DMS153 treated with DMSO at 0.1 percent for 48 hours (cell line): ENCODE measurements at regions not wholly inside any gene's neighbourhood (a gene's known extent, or its start where the extent isn't known, plus 50 kb on each side); places are given as distances from the start of the nearest gene placed in this dataset.

Experiments used
- DNase-seq: peaks from one replicate; lab custom pipeline; 2025; ENCODE audit not compliant: unreplicated experiment; lab: John Stamatoyannopoulos, UW

DNA sequence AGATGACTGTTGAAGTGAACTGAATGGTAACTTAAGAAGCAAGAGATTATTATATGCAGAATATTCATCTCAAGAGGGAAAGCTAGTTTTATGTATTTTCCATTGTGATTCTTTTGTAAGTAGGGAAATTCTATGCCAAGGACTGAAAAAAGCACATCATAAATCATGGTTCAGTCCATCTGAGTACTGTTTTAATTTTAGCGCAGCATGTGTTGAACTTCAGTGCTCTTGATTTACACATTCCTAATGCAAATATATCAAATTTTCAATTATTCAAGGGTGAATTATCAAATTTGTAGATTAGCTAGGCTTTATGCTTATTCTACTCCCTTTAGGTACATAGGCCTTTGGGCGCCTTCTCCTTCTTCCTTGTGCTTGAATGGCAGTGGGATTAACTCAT, 50.3 kb upstream of the TCF12 start:
- no peak for DNase-seq

GRCh38 chr15:56866803-56867202, 51.6 kb upstream of the TCF12 start:
- DNase-seq = no peak

DNA sequence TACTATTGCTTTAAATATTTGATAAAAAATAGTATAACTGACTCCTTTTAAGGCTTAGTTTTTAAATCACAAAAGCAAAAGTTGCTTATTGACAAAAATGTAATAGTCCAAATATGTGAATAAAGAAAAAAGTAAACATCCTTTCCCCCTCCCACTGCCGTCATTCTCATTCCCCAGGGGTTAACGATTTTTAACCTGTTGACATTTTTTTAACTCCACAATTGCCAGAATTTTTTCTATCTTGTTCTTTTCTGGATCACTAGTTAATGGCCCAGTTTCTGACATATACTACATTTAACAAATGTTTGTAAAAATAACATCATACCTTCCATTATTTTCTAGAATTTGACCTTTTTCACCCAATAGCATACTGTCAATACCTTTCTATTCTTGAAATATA, 60.6 kb upstream of the TCF12 start:
- no peak for DNase-seq

DNA sequence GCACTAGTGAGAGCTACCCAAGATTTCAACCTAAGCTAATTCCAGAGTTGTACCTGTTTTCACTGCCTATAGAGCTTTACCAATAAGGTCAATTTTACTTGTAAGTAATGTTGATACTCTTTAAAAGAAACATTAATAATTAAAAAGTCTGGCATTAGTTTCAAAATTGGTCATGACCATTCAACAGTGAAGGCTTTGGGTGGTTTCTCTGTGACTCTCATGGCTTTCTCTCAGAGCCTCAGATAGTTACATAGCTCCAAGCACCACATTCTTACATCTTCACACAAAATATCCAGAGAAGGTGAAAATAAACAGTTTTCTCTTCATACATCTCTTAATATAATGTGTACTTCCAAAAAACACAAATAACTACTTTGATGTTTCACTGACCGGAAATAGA, 61.5 kb upstream of the TCF12 start:
- no peak for DNase-seq

- no peak for DNase-seq
These were observed 73.6 kb upstream of the TCF12 start for GRCh38 chr15:56844892-56845291.

DNA sequence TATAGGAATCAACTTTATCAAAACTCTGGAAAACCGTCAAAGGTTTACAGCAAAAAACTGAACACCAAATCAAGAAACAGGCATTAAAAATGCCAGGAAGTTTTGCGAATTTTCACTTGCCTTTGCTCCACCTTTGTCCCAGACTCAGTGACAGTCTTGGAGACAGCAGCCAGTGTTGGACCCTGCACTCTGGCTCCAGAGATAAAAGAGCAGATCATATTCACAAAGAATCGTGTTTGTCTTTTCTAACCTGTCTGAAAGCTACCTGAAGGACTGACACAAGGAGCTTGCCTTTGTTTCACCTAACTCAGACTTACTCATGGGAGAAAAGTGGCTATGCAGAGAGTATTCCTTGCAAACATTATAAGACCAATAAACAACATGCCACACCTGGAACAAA, 74.0 kb upstream of the TCF12 start:
- DNase-seq = no peak

DNA sequence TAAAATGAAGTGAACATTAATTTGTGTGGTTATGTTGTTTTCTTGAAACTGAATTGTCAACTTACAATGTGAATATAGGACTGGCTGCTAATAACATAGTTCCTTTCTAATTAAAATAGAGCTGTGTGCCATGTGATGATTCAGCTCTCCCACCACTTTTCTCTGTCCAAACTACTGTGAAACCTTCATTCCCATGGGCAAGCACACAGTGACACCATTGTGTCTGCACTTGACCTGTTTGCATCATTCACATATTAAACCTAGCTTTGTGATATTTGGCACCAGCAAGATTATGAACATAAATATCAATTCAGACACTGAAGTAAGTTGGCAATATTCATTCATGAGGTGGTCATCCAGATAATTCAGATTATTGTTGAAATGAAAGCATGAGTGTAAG, 78.8 kb upstream of the TCF12 start:
- DNase-seq = no peak

DNA sequence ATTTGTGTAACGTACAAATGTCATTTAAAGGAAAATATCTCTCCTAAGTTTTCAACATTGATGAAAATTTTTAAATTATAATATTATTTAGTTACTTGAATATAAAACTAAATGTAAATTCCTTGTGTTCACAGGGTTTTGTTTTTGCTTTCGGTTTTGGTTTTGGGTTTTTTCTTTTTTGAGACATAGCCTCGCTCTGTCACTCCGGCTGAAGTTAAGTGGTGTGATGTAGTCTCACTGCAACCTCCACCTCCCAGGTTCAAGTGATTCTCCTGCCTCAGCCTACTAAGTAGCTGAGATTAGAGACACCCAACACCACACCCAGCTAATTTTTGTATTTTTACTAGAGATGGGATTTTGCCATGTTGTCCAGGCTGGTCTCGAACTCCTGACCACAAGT, 79.3 kb upstream of the TCF12 start:
- DNase-seq = no peak

DNA sequence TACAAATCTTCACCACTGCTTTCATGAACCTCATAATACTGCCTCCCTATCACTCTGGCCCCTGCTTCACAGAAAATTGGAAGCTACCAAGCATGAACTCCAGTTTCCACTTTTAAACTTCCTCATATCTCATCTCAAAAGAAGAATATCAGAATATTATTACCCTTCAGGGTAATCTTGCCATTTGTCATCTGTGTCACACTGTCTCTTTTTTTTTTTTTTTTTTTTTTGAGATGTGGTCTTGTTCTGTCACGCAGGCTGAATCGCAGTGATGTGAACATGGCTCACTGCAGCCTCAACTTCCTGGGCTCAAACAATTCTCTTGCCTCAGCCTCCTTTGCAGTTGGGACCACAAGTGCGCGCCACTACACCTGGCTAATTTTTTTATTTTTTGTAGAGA, 80.4 kb upstream of the TCF12 start:
- DNase-seq = no peak

DNA sequence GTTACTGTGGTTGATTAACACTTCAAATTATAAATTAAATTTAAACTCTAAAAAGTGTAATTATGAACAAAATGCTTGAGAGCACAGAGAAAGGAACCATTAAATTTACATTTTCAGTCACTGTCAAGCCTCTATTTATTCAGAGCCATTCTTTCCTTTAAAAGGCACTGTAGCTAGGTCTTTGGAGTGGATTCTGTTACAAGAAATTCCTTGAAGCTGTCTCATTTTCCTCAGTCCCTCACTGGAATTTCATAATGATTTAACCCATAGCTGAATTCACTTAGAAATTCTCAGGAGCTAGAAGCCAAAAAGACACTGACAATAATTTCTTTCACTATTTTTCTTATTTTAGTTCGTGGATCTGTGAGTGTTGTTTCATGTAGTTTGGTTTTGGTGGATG, 81.2 kb upstream of the TCF12 start:
- no peak for DNase-seq

GRCh38 chr15:56835718-56836171, 82.7 kb upstream of the TCF12 start:
- DNase-seq = no peak

DNA sequence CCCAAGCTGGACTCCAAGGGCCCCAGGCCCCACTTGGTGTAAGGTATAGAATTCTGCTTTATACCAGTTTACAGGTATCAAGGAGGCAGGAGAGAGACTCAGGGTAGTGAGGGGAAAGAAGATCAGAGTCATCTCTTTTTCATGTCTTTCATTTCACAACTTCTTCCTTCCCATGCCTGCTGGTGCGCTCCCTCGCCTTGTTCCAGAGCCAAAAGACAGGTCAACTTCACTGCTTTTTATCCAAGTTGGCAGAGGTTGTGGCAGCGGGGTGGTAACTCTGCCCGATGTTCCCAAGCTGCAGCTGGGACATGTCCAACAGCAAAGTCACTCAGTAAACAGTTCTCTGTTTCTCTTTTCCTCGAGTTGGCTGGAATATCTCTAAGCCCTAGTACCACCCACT, 86.3 kb upstream of the TCF12 start:
- no peak for DNase-seq

GRCh38 chr15:56831467-56832005, 86.9 kb upstream of the TCF12 start:
- DNase-seq = no peak

DNA sequence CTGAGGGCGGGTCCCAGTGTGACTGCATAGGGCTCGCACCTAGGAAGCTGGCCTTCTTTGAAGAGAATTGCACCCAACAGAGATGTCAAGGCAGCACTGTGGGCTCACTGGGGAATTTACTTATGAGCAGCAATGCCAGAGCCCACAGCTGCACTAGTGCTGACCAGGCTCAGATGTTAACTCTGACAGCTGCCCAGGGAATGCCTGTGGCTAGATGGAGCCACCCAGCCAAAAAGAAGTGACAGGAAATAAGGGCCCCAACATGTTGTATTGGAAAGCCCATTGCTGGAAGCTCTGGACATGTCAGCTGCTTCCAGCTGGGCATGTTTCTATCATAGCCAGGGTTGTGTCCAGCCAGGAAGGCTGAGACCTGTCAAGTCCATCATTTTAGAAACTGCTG, 90.9 kb upstream of the ZNF280D start:
- no peak for DNase-seq

DNA sequence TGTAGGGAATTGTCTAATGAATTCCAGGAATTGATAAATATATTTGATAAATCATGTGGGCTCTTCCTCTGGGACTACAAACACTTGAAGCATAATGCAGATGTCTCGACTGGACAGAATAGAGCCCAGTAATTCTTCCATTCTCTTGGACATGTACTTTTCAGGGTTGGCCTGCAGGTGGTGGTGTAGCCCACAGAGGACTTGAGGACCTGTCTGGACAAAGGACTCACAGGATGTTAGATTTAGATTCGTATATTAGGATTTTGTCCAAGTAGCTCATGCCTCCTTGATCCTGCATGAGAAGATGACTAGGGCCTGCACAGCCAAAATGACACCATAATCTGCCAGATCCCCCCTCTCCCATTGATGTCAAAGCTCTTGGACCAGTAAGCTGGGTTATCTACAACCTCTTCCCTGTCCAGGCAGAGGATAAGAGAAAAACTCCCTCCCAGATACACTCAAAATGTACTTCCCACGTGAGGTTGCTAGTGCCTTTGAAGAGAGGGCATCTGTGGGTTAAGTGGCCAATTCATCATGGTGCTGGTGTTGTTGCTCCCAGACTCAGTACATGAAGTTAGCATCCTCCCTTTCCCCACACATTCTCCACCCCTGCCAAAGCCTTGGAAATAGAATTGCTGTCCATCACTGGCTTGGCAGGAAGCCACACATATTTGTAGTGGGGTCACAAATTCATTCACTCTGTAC, 88.6 kb upstream of the ZNF280D start:
- DNase-seq = peak; percentile 3

DNA sequence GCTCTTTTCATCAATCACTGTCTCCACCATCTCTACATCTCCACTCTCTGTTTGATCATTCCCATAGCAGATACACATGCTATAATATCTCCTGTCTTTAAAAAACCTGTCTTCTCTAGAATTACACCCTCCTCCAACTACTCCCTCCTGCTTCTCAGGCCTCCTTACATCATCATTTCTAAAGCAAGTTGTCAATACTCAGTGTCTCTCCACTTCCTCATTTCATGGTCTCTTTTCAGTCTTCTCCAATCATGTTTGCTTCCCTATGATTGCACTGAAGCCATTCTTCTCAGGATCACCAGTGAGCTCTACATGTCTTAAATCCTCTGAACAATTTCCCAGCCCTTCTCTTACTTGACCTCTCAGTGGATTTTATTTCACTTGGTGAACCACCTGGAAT, 87.0 kb upstream of the ZNF280D start:
- no peak for DNase-seq

DNA sequence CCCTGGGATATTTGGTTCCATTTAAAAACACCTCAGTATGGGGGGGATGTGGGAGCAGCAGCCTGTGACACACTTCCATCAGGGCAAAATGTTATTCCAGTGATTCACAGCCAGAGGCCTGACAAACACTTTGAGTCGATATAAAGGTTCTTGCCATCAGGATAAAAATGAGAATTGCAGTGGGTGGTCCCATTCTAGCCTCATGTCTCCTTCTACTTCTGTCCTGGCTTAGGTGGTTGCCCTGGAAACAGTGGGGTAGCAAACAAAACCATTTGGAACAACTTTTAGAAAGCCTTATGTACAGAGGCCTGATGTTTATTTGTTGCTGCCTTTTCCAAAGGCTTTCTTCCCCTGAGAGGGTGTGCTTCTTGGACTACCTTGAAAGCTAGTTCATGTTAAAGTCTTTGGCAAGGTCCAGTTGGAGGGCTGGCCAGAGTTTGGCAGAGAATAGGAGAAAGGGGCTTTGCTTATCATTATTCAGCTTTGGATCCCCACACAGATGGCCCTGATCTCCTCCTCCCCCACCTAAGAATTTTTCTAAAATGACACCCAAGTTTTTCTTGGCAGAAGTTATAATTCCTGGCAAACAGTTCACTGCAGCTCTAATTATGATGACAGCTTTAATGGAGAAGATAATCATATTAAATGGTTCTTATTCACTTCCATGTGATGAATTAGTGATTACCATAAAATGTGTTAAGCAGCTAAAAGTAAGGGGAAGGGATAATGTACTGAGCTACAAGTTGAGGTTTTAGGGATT, 84.2 kb upstream of the ZNF280D start:
- no peak for DNase-seq

GRCh38 chr15:56816781-56817180, 83.5 kb upstream of the ZNF280D start:
- no peak for DNase-seq

- DNase-seq = no peak
These were observed 81.9 kb upstream of the ZNF280D start for GRCh38 chr15:56815247-56815646.

DNA sequence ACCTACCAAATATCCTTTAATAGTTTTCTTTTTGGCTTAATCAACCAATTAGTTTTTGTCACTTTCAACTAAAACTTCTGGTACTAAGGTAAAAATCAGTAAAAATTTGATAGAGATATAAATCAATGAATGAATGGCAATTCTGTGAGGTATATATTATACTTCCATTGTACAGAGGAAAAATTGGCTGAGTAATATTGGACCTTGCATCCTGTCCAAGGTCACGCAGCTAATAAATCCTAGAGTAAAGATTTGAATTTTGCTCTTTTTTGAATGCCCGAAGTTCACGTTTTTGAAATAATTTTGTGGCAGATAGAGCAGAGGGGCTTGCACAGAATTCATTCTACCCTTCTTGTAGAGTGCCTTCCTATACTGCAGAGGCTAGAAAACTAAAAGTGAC, 81.1 kb upstream of the ZNF280D start:
- DNase-seq = no peak

GRCh38 chr15:56813995-56814394, 80.7 kb upstream of the ZNF280D start:
- no peak for DNase-seq

DNA sequence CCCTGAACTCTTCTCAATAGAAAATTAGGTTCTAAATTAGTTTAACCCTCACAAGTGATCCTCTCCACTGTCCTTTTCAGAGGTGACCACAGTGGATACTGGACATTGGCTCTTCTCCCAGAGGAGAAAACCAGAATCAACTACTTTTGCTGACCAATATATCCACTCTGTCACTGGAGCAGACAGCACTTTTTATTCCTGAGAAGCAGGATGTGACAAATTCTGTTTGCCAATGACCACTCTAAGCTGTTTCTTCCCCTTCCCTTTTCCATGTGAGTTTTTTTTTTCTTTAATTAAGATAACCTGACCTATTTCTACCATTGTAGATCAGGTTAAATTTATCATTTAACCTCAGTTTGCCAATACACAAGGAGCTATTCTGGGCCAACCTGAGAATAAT, 79.7 kb upstream of the ZNF280D start:
- no peak for DNase-seq
